WTC11 (cell line): ENCODE measurements at regions not wholly inside any gene's neighbourhood (a gene's known extent, or its start where the extent isn't known, plus 50 kb on each side); places are given as distances from the start of the nearest gene placed in this dataset.

Experiments
- E2F5 ChIP-seq: sonication (generic); formaldehyde crosslinking; IDR thresholded peaks from 2 replicates; pipeline ENCODE4 v1.8.1; 2022; ENCODE audit warnings: mild to moderate bottlenecking, moderate library complexity, missing genetic modification reagents
- ESRRA ChIP-seq: sonication (generic); formaldehyde crosslinking; IDR thresholded peaks from 2 replicates; pipeline ENCODE4 v1.8.1; 2022; ENCODE audit warnings: mild to moderate bottlenecking, missing genetic modification reagents, borderline replicate concordance
- ETV6 ChIP-seq: sonication (generic); formaldehyde crosslinking; IDR thresholded peaks from 2 replicates; pipeline ENCODE4 v1.8.1; 2022; ENCODE audit warnings: mild to moderate bottlenecking, missing genetic modification reagents
- MYBL2 ChIP-seq: sonication (generic); formaldehyde crosslinking; IDR thresholded peaks from 2 replicates; pipeline ENCODE4 v1.8.1; 2023; ENCODE audit warnings: mild to moderate bottlenecking, moderate library complexity, missing genetic modification reagents
- NFE2L1 ChIP-seq: sonication (generic); formaldehyde crosslinking; IDR thresholded peaks from 2 replicates; pipeline ENCODE4 v1.8.1; 2023; ENCODE audit warnings: missing genetic modification reagents
- RELA ChIP-seq: sonication (generic); formaldehyde crosslinking; IDR thresholded peaks from 2 replicates; pipeline ENCODE4 v1.8.1; 2022; ENCODE audit warnings: missing genetic modification reagents, mild to moderate bottlenecking, borderline replicate concordance
- SP1 ChIP-seq: sonication (generic); formaldehyde crosslinking; conservative IDR thresholded peaks from 2 replicates; pipeline ENCODE4 v1.8.1; 2022; ENCODE audit warnings: missing genetic modification reagents
- ZNF232 ChIP-seq: sonication (generic); formaldehyde crosslinking; IDR thresholded peaks from 2 replicates; pipeline ENCODE4 v1.8.0; 2022; ENCODE audit warnings: mild to moderate bottlenecking, missing genetic modification reagents
- ZNF512 ChIP-seq: sonication (generic); formaldehyde crosslinking; IDR thresholded peaks from 2 replicates; pipeline ENCODE4 v1.8.1; 2022; ENCODE audit warnings: missing genetic modification reagents, borderline replicate concordance
- TF ChIP-seq, protein P1 (sequence below): sonication (generic); formaldehyde crosslinking; IDR thresholded peaks from 2 replicates; pipeline ENCODE4 v1.8.0; 2022; ENCODE audit warnings: mild to moderate bottlenecking, missing genetic modification reagents
- TF ChIP-seq, protein P2 (sequence below): fragments of 200-600 bp; IDR thresholded peaks from 2 replicates; pipeline ENCODE4 v1.8.0; 2022; ENCODE audit warnings: antibody characterized with exemption
- TF ChIP-seq, protein P3 (sequence below): sonication (generic); formaldehyde crosslinking; IDR thresholded peaks from 2 replicates; pipeline ENCODE4 v1.8.1; 2023; ENCODE audit warnings: mild to moderate bottlenecking, missing genetic modification reagents
- TF ChIP-seq, protein P4 (sequence below): sonication (generic); formaldehyde crosslinking; IDR thresholded peaks from 2 replicates; pipeline ENCODE4 v1.8.0; 2023; ENCODE audit warnings: mild to moderate bottlenecking, missing genetic modification reagents

- TF ChIP-seq, protein P1, sequence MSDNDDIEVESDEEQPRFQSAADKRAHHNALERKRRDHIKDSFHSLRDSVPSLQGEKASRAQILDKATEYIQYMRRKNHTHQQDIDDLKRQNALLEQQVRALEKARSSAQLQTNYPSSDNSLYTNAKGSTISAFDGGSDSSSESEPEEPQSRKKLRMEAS (CRISPR knock-in tag): no peak
- TF ChIP-seq ZNF232 (CRISPR knock-in tag) (no peak), ZNF512 (no peak), ETV6 (CRISPR knock-in tag) (no peak), SP1 (CRISPR knock-in tag) (no peak), RELA (CRISPR knock-in tag) (no peak), ESRRA (no peak), NFE2L1 (CRISPR knock-in tag) (no peak), E2F5 (CRISPR knock-in tag) (no peak), MYBL2 (CRISPR knock-in tag) (no peak)
- TF ChIP-seq, protein P2, sequence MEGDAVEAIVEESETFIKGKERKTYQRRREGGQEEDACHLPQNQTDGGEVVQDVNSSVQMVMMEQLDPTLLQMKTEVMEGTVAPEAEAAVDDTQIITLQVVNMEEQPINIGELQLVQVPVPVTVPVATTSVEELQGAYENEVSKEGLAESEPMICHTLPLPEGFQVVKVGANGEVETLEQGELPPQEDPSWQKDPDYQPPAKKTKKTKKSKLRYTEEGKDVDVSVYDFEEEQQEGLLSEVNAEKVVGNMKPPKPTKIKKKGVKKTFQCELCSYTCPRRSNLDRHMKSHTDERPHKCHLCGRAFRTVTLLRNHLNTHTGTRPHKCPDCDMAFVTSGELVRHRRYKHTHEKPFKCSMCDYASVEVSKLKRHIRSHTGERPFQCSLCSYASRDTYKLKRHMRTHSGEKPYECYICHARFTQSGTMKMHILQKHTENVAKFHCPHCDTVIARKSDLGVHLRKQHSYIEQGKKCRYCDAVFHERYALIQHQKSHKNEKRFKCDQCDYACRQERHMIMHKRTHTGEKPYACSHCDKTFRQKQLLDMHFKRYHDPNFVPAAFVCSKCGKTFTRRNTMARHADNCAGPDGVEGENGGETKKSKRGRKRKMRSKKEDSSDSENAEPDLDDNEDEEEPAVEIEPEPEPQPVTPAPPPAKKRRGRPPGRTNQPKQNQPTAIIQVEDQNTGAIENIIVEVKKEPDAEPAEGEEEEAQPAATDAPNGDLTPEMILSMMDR: no peak
- TF ChIP-seq, protein P3, sequence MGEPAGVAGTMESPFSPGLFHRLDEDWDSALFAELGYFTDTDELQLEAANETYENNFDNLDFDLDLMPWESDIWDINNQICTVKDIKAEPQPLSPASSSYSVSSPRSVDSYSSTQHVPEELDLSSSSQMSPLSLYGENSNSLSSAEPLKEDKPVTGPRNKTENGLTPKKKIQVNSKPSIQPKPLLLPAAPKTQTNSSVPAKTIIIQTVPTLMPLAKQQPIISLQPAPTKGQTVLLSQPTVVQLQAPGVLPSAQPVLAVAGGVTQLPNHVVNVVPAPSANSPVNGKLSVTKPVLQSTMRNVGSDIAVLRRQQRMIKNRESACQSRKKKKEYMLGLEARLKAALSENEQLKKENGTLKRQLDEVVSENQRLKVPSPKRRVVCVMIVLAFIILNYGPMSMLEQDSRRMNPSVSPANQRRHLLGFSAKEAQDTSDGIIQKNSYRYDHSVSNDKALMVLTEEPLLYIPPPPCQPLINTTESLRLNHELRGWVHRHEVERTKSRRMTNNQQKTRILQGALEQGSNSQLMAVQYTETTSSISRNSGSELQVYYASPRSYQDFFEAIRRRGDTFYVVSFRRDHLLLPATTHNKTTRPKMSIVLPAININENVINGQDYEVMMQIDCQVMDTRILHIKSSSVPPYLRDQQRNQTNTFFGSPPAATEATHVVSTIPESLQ (CRISPR knock-in tag): no peak
- TF ChIP-seq, protein P4, sequence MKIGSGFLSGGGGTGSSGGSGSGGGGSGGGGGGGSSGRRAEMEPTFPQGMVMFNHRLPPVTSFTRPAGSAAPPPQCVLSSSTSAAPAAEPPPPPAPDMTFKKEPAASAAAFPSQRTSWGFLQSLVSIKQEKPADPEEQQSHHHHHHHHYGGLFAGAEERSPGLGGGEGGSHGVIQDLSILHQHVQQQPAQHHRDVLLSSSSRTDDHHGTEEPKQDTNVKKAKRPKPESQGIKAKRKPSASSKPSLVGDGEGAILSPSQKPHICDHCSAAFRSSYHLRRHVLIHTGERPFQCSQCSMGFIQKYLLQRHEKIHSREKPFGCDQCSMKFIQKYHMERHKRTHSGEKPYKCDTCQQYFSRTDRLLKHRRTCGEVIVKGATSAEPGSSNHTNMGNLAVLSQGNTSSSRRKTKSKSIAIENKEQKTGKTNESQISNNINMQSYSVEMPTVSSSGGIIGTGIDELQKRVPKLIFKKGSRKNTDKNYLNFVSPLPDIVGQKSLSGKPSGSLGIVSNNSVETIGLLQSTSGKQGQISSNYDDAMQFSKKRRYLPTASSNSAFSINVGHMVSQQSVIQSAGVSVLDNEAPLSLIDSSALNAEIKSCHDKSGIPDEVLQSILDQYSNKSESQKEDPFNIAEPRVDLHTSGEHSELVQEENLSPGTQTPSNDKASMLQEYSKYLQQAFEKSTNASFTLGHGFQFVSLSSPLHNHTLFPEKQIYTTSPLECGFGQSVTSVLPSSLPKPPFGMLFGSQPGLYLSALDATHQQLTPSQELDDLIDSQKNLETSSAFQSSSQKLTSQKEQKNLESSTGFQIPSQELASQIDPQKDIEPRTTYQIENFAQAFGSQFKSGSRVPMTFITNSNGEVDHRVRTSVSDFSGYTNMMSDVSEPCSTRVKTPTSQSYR (CRISPR knock-in tag): no peak
Observed at GRCh38 chr4:148563684-148564083, 121.5 kb upstream of the NR3C2 start.
